Fibroblast of pulmonary artery (primary cell): ENCODE measurements at regions not wholly inside any gene's neighbourhood (a gene's known extent, or its start where the extent isn't known, plus 50 kb on each side); places are given as distances from the start of the nearest gene placed in this dataset.

ENCODE experiments used
- DNase-seq: peaks from one replicate; pipeline ENCODE4 v3.0.0-alpha.2; 2010; ENCODE audit warnings: low read depth
- H3K4me3 ChIP-seq: replicated peaks from 2 replicates; pipeline ENCODE4 v1.5.1; 2011; ENCODE audit warnings: low read depth, mild to moderate bottlenecking, control low read depth, low read length, moderate library complexity
- TF ChIP-seq, protein P1 (sequence below): IDR thresholded peaks from 2 replicates; pipeline ENCODE4 v1.5.1; 2011; ENCODE audit warnings: mild to moderate bottlenecking, control low read depth, low read length, inconsistent platforms; ENCODE audit errors: missing control alignments

DNA sequence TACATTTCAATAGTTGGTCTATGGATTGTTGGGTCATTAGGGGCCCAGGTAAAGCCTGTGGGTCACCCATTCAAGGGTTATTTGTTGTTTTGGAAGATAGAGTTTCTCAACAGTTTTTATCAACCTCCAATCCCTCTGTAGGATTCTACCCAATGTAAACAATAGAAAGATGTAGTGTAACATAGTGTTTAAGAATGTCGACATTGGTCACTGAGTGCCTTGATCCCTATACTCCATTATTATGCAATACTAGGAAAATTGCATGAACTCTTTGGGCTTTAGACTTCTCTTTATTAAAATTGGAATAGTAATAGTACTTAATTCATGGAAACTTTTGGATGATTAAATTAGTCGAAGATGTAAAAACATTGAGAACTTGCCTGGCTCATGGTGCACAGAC is 292.1 kb downstream of the GPD2 start:
- TF ChIP-seq, protein P1, sequence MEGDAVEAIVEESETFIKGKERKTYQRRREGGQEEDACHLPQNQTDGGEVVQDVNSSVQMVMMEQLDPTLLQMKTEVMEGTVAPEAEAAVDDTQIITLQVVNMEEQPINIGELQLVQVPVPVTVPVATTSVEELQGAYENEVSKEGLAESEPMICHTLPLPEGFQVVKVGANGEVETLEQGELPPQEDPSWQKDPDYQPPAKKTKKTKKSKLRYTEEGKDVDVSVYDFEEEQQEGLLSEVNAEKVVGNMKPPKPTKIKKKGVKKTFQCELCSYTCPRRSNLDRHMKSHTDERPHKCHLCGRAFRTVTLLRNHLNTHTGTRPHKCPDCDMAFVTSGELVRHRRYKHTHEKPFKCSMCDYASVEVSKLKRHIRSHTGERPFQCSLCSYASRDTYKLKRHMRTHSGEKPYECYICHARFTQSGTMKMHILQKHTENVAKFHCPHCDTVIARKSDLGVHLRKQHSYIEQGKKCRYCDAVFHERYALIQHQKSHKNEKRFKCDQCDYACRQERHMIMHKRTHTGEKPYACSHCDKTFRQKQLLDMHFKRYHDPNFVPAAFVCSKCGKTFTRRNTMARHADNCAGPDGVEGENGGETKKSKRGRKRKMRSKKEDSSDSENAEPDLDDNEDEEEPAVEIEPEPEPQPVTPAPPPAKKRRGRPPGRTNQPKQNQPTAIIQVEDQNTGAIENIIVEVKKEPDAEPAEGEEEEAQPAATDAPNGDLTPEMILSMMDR: no peak
- no peak for DNase-seq
- no peak overlapping the region for H3K4me3 ChIP-seq

DNA sequence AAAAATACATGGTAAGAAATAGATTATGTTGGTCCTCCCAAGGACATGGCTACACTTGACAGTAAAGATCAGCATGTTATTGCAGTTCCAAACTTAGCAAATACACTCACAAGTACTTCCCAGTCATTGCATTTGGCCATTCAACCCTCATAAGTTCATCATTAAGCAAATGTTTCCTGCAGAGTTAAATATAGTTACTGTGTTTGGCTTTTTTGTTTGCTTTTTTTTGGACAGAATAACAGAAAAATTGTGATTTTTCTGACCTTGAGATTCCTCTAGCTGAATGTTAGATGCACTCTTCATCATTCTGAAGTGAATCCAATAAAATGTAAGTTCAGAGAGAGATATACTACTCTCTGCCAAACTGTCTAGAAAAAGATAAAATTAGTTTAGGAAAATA is 295.3 kb downstream of the GPD2 start:
- TF ChIP-seq, protein P1: no peak
- DNase-seq: no peak
- H3K4me3 ChIP-seq: no peak overlapping the region

DNA sequence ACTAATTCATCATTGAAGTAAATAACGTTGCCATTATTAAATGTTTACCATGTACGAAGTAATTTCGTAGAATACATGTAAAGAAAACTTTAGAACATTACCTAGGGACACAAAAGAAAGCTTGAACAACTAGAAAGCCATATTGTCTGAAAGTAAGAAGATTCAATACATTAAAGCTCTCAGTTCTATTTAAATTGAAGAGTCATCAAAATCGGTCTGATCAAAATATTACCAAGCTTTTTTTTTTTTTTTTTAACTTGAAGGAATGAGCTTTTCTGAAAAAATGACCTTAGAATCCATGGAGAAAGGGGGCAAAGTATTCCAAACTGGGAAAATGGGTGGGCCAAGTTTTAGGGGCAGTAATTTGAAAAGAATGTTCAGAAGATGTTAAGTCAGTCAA is 300.8 kb downstream of the GPD2 start:
- DNase-seq: no peak
- H3K4me3 ChIP-seq: no peak overlapping the region
- TF ChIP-seq, protein P1: no peak

DNA sequence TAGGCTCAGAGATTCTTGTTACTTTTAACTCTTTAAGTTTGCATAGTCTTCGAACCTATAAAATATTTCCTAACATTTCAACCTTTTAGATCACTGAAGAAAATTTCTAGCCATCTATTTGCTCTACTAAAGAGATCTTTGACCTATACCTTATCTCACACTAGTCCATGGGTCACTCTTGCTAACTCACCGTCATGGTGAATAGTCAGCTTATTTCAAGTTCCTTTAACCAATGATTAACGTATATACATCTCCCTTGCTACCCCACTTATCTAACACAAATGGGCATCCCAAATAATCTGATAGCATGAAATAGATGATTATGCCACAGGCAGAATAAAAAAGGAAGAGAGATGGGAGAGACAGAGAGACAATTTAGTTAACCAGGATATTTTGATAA is 303.1 kb downstream of the GPD2 start:
- TF ChIP-seq, protein P1: no peak
- H3K4me3 ChIP-seq: no peak overlapping the region
- DNase-seq: no peak

DNA sequence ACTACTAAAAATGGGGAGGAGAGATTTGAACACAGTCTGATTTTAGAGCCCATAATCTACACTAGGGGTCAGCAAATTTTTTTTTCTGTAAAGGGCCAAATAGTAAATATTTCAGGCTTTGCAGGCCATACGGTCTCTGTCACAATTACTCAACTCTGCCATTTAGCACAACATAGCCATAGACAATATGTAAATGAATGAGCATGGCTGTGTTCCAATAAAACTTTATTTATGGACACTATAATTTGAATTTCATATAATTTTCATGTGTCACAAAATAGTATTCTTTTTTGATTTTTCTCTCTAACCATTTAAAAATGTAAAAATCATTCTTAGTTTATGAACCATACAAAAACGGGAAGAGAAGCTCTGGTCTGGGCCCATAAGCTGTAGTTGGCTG is 309.4 kb downstream of the GPD2 start:
- TF ChIP-seq, protein P1: no peak
- H3K4me3 ChIP-seq: no peak overlapping the region
- no peak for DNase-seq

DNA sequence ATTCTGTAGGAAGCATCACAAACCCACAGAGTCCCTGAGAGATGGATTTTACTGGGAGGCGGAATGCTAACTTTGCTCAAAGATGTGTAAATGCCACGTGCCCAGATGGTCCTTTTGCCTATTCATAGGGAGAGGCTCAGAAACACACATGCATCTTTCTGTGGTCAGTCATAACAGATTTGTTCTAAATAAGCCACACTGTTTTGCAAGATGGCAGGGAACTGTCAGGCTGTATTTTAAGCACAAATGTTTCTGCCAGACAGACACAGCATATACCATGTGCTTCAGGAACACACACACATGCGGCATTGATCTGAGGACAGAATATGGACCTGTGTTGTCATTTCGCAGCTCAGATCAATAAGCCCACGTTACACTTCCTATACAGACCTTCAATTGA is 312.0 kb downstream of the GPD2 start:
- TF ChIP-seq, protein P1: no peak
- DNase-seq: no peak
- no peak overlapping the region for H3K4me3 ChIP-seq

DNA sequence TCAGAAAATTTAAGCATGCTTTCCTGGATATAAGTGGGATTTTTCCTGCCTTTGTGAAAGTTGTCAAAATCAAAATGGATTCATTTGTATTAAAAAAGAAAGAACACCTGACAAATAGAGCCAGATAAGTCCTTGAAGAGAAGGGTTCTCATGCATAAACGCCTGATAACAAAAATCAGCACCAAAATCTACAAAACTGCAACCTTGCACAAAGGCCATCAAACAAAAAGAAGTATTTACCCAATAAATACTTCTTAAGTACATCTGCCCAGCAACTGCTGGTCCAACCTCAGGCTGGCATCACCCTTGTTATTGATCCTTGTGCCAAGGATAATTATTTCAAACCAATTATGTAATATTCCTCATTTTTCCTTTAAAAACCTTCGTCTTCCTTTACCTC is 315.9 kb downstream of the GPD2 start:
- TF ChIP-seq, protein P1: no peak
- DNase-seq: no peak
- no peak overlapping the region for H3K4me3 ChIP-seq
